ENCODE measurements at regions not wholly inside any gene's neighbourhood (a gene's known extent, or its start where the extent isn't known, plus 50 kb on each side); places are given as distances from the start of the nearest gene placed in this dataset.

GRCh38 chr10:44520651-44521050 lies 135.8 kb upstream of the CXCL12 start:
- Histone ChIP-seq H3K27me3 (ENCODE audit: insufficient read depth, low read depth) (peaks cover 8% of the 10 kb centered on the region), H3K9me2 (ENCODE audit: insufficient read depth) (no peaks in the 10 kb centered on the region), H4K20me1 (ENCODE audit: insufficient read depth) (no peaks in the 10 kb centered on the region), H3K27ac (no peak overlapping the region), H3K4me3 (no peak overlapping the region), H2AFZ (no peak overlapping the region), H3K4me1 (replicated peaks; ENCODE audit: insufficient read depth) (no peaks in the 10 kb centered on the region), H3K36me3 (ENCODE audit: low read depth) (no peaks in the 10 kb centered on the region), H3F3A (ENCODE audit: insufficient read depth, low read depth) (no peaks in the 10 kb centered on the region), H3K79me2 (ENCODE audit: low read depth) (no peaks in the 10 kb centered on the region), H3K9me3 (ENCODE audit: insufficient read depth, low read depth) (no peaks in the 10 kb centered on the region), H3K4me2 (no peak overlapping the region)
- POLR2A ChIA-PET (ENCODE audit: unreplicated experiment): no interaction called here
- intact Hi-C loops (cut with micrococcal nuclease; ENCODE audit: unreplicated experiment): no loop called here
- CTCF ChIA-PET: no interaction called here
- no TSS peak for BruUV-seq (replicated peaks)
- DNase-seq: no peak
- no peak for TF ChIP-seq EZH2 (IDR thresholded peaks at IDR 0.05; ENCODE audit: low read depth)
- TF ChIP-seq, protein P1, sequence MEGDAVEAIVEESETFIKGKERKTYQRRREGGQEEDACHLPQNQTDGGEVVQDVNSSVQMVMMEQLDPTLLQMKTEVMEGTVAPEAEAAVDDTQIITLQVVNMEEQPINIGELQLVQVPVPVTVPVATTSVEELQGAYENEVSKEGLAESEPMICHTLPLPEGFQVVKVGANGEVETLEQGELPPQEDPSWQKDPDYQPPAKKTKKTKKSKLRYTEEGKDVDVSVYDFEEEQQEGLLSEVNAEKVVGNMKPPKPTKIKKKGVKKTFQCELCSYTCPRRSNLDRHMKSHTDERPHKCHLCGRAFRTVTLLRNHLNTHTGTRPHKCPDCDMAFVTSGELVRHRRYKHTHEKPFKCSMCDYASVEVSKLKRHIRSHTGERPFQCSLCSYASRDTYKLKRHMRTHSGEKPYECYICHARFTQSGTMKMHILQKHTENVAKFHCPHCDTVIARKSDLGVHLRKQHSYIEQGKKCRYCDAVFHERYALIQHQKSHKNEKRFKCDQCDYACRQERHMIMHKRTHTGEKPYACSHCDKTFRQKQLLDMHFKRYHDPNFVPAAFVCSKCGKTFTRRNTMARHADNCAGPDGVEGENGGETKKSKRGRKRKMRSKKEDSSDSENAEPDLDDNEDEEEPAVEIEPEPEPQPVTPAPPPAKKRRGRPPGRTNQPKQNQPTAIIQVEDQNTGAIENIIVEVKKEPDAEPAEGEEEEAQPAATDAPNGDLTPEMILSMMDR (conservative IDR thresholded peaks at IDR 0.05): no peak

- Histone ChIP-seq H3K4me1 (replicated peaks; ENCODE audit: insufficient read depth) (no peaks in the 10 kb centered on the region), H2AFZ (no peak overlapping the region), H3K36me3 (ENCODE audit: low read depth) (no peaks in the 10 kb centered on the region), H3K79me2 (ENCODE audit: low read depth) (no peaks in the 10 kb centered on the region), H3K27ac (no peak overlapping the region), H3K4me3 (no peak overlapping the region), H3K27me3 (ENCODE audit: insufficient read depth, low read depth) (no peaks in the 10 kb centered on the region), H3K4me2 (no peak overlapping the region), H3K9me2 (ENCODE audit: insufficient read depth) (no peaks in the 10 kb centered on the region), H4K20me1 (ENCODE audit: insufficient read depth) (no peaks in the 10 kb centered on the region), H3K9me3 (ENCODE audit: insufficient read depth, low read depth) (no peaks in the 10 kb centered on the region), H3F3A (ENCODE audit: insufficient read depth, low read depth) (no peaks in the 10 kb centered on the region)
- BruUV-seq (replicated peaks): no TSS peak
- POLR2A ChIA-PET (ENCODE audit: unreplicated experiment): no interaction called here
- CTCF ChIA-PET: no interaction called here
- no peak for DNase-seq
- intact Hi-C loops (cut with micrococcal nuclease; ENCODE audit: unreplicated experiment): no loop called here
- TF ChIP-seq, protein P1 (conservative IDR thresholded peaks at IDR 0.05): no peak
- TF ChIP-seq EZH2 (IDR thresholded peaks at IDR 0.05; ENCODE audit: low read depth): no peak
Measured at GRCh38 chr10:44539178-44539577, 154.3 kb upstream of the CXCL12 start.

DNA sequence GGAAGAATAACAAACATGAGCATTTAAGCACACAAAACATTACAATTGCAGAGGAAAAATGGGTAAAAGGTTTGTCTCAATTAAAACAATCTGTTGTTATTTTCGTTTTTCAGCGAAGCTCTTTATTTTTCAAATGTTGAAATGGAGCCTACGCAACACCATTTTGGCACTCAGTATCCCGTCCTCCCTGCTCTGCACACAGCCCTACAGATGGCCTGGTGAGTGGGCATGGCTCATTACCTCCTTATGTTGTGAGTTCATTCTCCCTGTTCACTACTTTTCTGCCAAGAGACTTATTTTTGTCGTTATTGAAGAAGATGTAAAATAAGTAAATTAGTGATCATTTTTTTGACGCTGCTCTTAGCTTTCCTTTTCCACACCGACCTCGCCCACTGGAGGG lies 167.8 kb upstream of the CXCL12 start:
- no peaks in the 10 kb centered on the region for H3K4me1 ChIP-seq (replicated peaks; ENCODE audit: insufficient read depth)
- no peaks in the 10 kb centered on the region for H3F3A ChIP-seq (ENCODE audit: insufficient read depth, low read depth)
- no peak overlapping the region for H3K4me2 ChIP-seq
- no peaks in the 10 kb centered on the region for H3K79me2 ChIP-seq (ENCODE audit: low read depth)
- H2AFZ ChIP-seq: no peak overlapping the region
- TF ChIP-seq, protein P1 (conservative IDR thresholded peaks at IDR 0.05): no peak
- no peak for TF ChIP-seq EZH2 (IDR thresholded peaks at IDR 0.05; ENCODE audit: low read depth)
- CTCF ChIA-PET: no interaction called here
- no peaks in the 10 kb centered on the region for H3K9me2 ChIP-seq (ENCODE audit: insufficient read depth)
- H3K36me3 ChIP-seq (ENCODE audit: low read depth): no peaks in the 10 kb centered on the region
- no peaks in the 10 kb centered on the region for H3K9me3 ChIP-seq (ENCODE audit: insufficient read depth, low read depth)
- no peak overlapping the region for H3K4me3 ChIP-seq
- no TSS peak for BruUV-seq (replicated peaks)
- intact Hi-C loops (cut with micrococcal nuclease; ENCODE audit: unreplicated experiment): no loop called here
- no peaks in the 10 kb centered on the region for H4K20me1 ChIP-seq (ENCODE audit: insufficient read depth)
- POLR2A ChIA-PET (ENCODE audit: unreplicated experiment): no interaction called here
- H3K27me3 ChIP-seq (ENCODE audit: insufficient read depth, low read depth): peaks cover 37% of the 10 kb centered on the region
- no peak for DNase-seq
- no peak overlapping the region for H3K27ac ChIP-seq

All from PC-9 (cell line).